B cell (primary cell): ENCODE measurements at regions not wholly inside any gene's neighbourhood (a gene's known extent, or its start where the extent isn't known, plus 50 kb on each side); places are given as distances from the start of the nearest gene placed in this dataset.

Experiments used
- CTCF ChIP-seq: fragments of 200-600 bp; IDR thresholded peaks from one replicate; pipeline ENCODE4 v1.8.0; 2022; ENCODE audit warnings: antibody characterized with exemption, mild to moderate bottlenecking
- EZH2 ChIP-seq: IDR thresholded peaks from 2 replicates; pipeline ENCODE4 v1.6.1; 2012; ENCODE audit warnings: borderline replicate concordance, low read depth, mild to moderate bottlenecking, moderate library complexity, low read length; ENCODE audit not compliant: insufficient read depth, poor library complexity, severe bottlenecking

GRCh38 chr14:87434011-87434410, 559.0 kb downstream of the GALC start:
- TF ChIP-seq CTCF (no peak), EZH2 (no peak)
